GM18517 (cell line): ENCODE measurements at regions not wholly inside any gene's neighbourhood (a gene's known extent, or its start where the extent isn't known, plus 50 kb on each side); places are given as distances from the start of the nearest gene placed in this dataset.

Experiments
- ATAC-seq: cut with Tn5 transposase; IDR thresholded peaks from one replicate; pipeline ENCODE4 v1.9.1; 2021; ENCODE audit warnings: mild to moderate bottlenecking, moderate library complexity; ENCODE audit not compliant: unreplicated experiment

- no peak for ATAC-seq
These were observed 374.8 kb downstream of the PDGFC start for GRCh38 chr4:156596706-156597329.

GRCh38 chr4:156596026-156596425 lies 375.6 kb downstream of the PDGFC start:
- no peak for ATAC-seq

GRCh38 chr4:156595041-156595440 lies 376.6 kb downstream of the PDGFC start:
- no peak for ATAC-seq

GRCh38 chr4:156594624-156595023 lies 377.0 kb downstream of the PDGFC start:
- ATAC-seq = no peak

GRCh38 chr4:156593464-156593863 lies 378.1 kb downstream of the PDGFC start:
- ATAC-seq = no peak

GRCh38 chr4:156591679-156592078 lies 379.9 kb downstream of the PDGFC start:
- no peak for ATAC-seq

GRCh38 chr4:156584100-156584499 lies 387.5 kb downstream of the PDGFC start:
- no peak for ATAC-seq

- no peak for ATAC-seq
These were observed 388.3 kb downstream of the PDGFC start for GRCh38 chr4:156583265-156583664.

GRCh38 chr4:156581282-156582063 lies 390.1 kb downstream of the PDGFC start:
- ATAC-seq = no peak

- no peak for ATAC-seq
These were observed 392.9 kb downstream of the PDGFC start for GRCh38 chr4:156578713-156579112.

- ATAC-seq = no peak
These were observed 393.6 kb downstream of the PDGFC start for GRCh38 chr4:156578005-156578404.

GRCh38 chr4:156576946-156577345 lies 394.7 kb downstream of the PDGFC start:
- no peak for ATAC-seq

- ATAC-seq = no peak
These were observed 396.0 kb downstream of the PDGFC start for GRCh38 chr4:156575430-156576073.

GRCh38 chr4:156571146-156571545 lies 400.5 kb downstream of the PDGFC start:
- no peak for ATAC-seq

- no peak for ATAC-seq
These were observed 402.1 kb downstream of the PDGFC start for GRCh38 chr4:156569535-156569934.

- ATAC-seq = no peak
These were observed 403.1 kb downstream of the PDGFC start for GRCh38 chr4:156568484-156568883.

GRCh38 chr4:156568041-156568440 lies 403.6 kb downstream of the PDGFC start:
- ATAC-seq = no peak

- ATAC-seq = no peak
These were observed 410.9 kb downstream of the PDGFC start for GRCh38 chr4:156560701-156561100.

GRCh38 chr4:156559346-156559745 lies 412.3 kb downstream of the PDGFC start:
- no peak for ATAC-seq

GRCh38 chr4:156558373-156559025 lies 413.1 kb downstream of the PDGFC start:
- ATAC-seq = no peak

- no peak for ATAC-seq
These were observed 413.7 kb downstream of the PDGFC start for GRCh38 chr4:156557920-156558319.

- ATAC-seq = no peak
These were observed 415.3 kb downstream of the PDGFC start for GRCh38 chr4:156556336-156556735.
